CD14-positive monocyte (primary cell): ENCODE measurements at regions not wholly inside any gene's neighbourhood (a gene's known extent, or its start where the extent isn't known, plus 50 kb on each side); places are given as distances from the start of the nearest gene placed in this dataset.

Experiments
- DNase-seq, 3 donors: peaks; one replicate each; pipeline ENCODE4 v3.0.0-alpha.2; 2011 to 2022
- H2AFZ ChIP-seq: 2 replicates; pipeline ENCODE4 v1.6.0; 2012; ENCODE audit warnings: mild to moderate bottlenecking, low read depth, low read length, inconsistent platforms; ENCODE audit not compliant: insufficient read depth, poor library complexity, severe bottlenecking
- H3K27ac ChIP-seq, 2 donors: 1 replicate in 1 of 2; 2 replicates in 1 of 2; pipeline ENCODE4 v1.5.1; 2012 to 2013; ENCODE audit warnings: low read length in 2 of 2, control low read depth in 1 of 2, inconsistent platforms in 1 of 2, low read depth in 1 of 2, mild to moderate bottlenecking in 1 of 2
- H3K27me3 ChIP-seq, 2 donors: one replicate each; pipeline versions ENCODE4 v1.6.0 to v1.6.1; 2011 to 2013; ENCODE audit warnings: low read length in 2 of 2; ENCODE audit not compliant: control insufficient read depth in 2 of 2, insufficient read depth in 2 of 2
- H3K36me3 ChIP-seq, 2 donors: replicated peaks in 1 of 2; 1 replicate in 1 of 2; 2 replicates in 1 of 2; pipeline versions ENCODE4 v1.5.1 to v1.6.1; 2012 to 2013; ENCODE audit warnings: low read length in 2 of 2, control low read depth in 1 of 2, inconsistent platforms in 1 of 2, mild to moderate bottlenecking in 1 of 2; ENCODE audit not compliant: insufficient read depth in 2 of 2, control insufficient read depth in 1 of 2
- H3K4me1 ChIP-seq, 2 donors: 1 replicate in 1 of 2; 2 replicates in 1 of 2; pipeline versions ENCODE4 v1.5.1 to v1.6.1; 2012 to 2013; ENCODE audit warnings: low read length in 2 of 2, control low read depth in 1 of 2, inconsistent platforms in 1 of 2, mild to moderate bottlenecking in 1 of 2, moderate library complexity in 1 of 2; ENCODE audit not compliant: insufficient read depth in 2 of 2, control insufficient read depth in 1 of 2
- H3K4me2 ChIP-seq: replicated peaks from 2 replicates; pipeline ENCODE3; 2012; ENCODE audit warnings: low read length, moderate library complexity, mild to moderate bottlenecking; ENCODE audit not compliant: poor library complexity, severe bottlenecking; ENCODE audit errors: extremely low read depth
- H3K4me3 ChIP-seq, 3 experiments: fragments of 200-600 bp in 1 of 3; sonication (generic) in 1 of 3; replicated peaks in 1 of 3; 1 replicate in 2 of 3; 2 replicates in 1 of 3; pipeline ENCODE4 v1.5.1; 2011 to 2013; ENCODE audit warnings: low read length in 3 of 3, mild to moderate bottlenecking in 3 of 3, control low read depth in 2 of 3, low read depth in 2 of 3, inconsistent platforms in 1 of 3, moderate library complexity in 1 of 3
- H3K79me2 ChIP-seq: 2 replicates; pipeline ENCODE4 v1.6.0; 2012; ENCODE audit warnings: mild to moderate bottlenecking, control low read depth, inconsistent platforms, low read length, moderate library complexity; ENCODE audit not compliant: insufficient read depth
- H3K9ac ChIP-seq: 2 replicates; pipeline ENCODE4 v1.6.0; 2017; ENCODE audit warnings: low read length, mild to moderate bottlenecking; ENCODE audit not compliant: insufficient read depth, poor library complexity, severe bottlenecking
- H3K9me3 ChIP-seq, 2 donors: replicated peaks in 1 of 2; 1 replicate in 1 of 2; 2 replicates in 1 of 2; pipeline versions ENCODE4 v1.5.1 to v1.6.1; 2012 to 2013; ENCODE audit warnings: low read length in 2 of 2, control low read depth in 1 of 2; ENCODE audit not compliant: control insufficient read depth in 1 of 2, insufficient read depth in 1 of 2
- H4K20me1 ChIP-seq: 2 replicates; pipeline ENCODE4 v1.6.0; 2012; ENCODE audit warnings: mild to moderate bottlenecking, low read length, control low read depth, moderate library complexity; ENCODE audit not compliant: insufficient read depth
- H3K27ac Mint-ChIP-seq, 7 donors: one replicate each; pipeline ENCODE4 v1.8.0; 2020; ENCODE audit warnings: mild to moderate bottlenecking in 7 of 7, mixed read lengths in 7 of 7, moderate library complexity in 6 of 7, inconsistent platforms in 2 of 7
- H3K27me3 Mint-ChIP-seq, 3 donors: one replicate each; pipeline ENCODE4 v1.8.0; 2021 to 2022; ENCODE audit warnings: low read depth in 3 of 3, mild to moderate bottlenecking in 3 of 3, mixed read lengths in 3 of 3, moderate library complexity in 3 of 3, inconsistent platforms in 1 of 3
- H3K36me3 Mint-ChIP-seq, 2 donors: one replicate each; pipeline ENCODE4 v1.8.0; 2020; ENCODE audit warnings: mixed read lengths in 2 of 2, inconsistent platforms in 1 of 2, mild to moderate bottlenecking in 1 of 2
- H3K4me1 Mint-ChIP-seq: one replicate; pipeline ENCODE4 v1.8.0; 2020; ENCODE audit warnings: mild to moderate bottlenecking, mixed read lengths
- H3K4me3 Mint-ChIP-seq, 2 donors: one replicate each; pipeline ENCODE4 v1.8.0; 2020; ENCODE audit warnings: mild to moderate bottlenecking in 2 of 2, mixed read lengths in 2 of 2, moderate library complexity in 1 of 2
- H3K9me3 Mint-ChIP-seq, 7 donors: one replicate each; pipeline ENCODE4 v1.8.0; 2020 to 2022; ENCODE audit warnings: mixed read lengths in 7 of 7, mild to moderate bottlenecking in 6 of 7, moderate library complexity in 6 of 7, inconsistent platforms in 2 of 7
- WGBS: methylation state at CpG from one replicate; pipeline ENCODE4 v1.1.5; 2013; ENCODE audit warnings: missing lambda C conversion rate; ENCODE audit not compliant: insufficient coverage; 5-methylcytosine and 5-hydroxymethylcytosine counted together
- intact Hi-C, 2 donors: fragments of 100-400 bp; cut with micrococcal nuclease; formaldehyde crosslinking; loops; one replicate each; pipeline versions ENCODE4 v1.15.0 to v1.15.1; 2023
- TF ChIP-seq, protein P1 (sequence below): fragments of 200-600 bp; IDR thresholded peaks from one replicate; pipeline ENCODE4 v1.8.0; 2022; ENCODE audit warnings: antibody characterized with exemption, mild to moderate bottlenecking

DNA sequence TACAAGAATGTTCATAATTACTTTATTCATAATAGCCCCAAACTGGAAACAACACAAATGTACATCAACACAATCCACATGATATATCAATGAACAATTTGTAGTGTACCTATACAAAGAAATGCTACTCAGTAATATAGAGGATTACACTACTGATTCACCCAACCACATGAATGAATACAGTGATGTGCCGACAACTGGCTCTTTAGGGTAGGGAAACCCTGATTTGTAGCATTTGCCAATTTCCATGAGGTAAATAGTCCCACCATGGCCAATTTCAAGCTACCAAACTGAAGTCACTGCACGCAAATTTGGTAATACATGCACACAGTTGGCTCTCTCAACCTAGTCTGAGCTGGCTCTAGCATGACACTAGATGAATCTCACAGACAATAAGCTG, 190.4 kb upstream of the KRR1 start:
- H3K27ac ChIP-seq: no peak overlapping the region
- no peaks in the 10 kb centered on the region for H3K27me3 ChIP-seq
- H3K27ac Mint-ChIP-seq: no peak overlapping the region
- no peak overlapping the region for H3K4me2 ChIP-seq
- TF ChIP-seq, protein P1, sequence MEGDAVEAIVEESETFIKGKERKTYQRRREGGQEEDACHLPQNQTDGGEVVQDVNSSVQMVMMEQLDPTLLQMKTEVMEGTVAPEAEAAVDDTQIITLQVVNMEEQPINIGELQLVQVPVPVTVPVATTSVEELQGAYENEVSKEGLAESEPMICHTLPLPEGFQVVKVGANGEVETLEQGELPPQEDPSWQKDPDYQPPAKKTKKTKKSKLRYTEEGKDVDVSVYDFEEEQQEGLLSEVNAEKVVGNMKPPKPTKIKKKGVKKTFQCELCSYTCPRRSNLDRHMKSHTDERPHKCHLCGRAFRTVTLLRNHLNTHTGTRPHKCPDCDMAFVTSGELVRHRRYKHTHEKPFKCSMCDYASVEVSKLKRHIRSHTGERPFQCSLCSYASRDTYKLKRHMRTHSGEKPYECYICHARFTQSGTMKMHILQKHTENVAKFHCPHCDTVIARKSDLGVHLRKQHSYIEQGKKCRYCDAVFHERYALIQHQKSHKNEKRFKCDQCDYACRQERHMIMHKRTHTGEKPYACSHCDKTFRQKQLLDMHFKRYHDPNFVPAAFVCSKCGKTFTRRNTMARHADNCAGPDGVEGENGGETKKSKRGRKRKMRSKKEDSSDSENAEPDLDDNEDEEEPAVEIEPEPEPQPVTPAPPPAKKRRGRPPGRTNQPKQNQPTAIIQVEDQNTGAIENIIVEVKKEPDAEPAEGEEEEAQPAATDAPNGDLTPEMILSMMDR: no peak
- H2AFZ ChIP-seq: no peak overlapping the region
- H3K4me1 Mint-ChIP-seq: no peaks in the 10 kb centered on the region
- no peak overlapping the region for H3K4me3 Mint-ChIP-seq
- H3K9ac ChIP-seq: no peak overlapping the region
- intact Hi-C loops: no loop called here
- H4K20me1 ChIP-seq: no peaks in the 10 kb centered on the region
- no peaks in the 10 kb centered on the region for H3K4me1 ChIP-seq
- 100% methylated on average over 1 of the region's 2 CpGs for WGBS
- no peaks in the 10 kb centered on the region for H3K9me3 Mint-ChIP-seq
- DNase-seq: no peak
- H3K36me3 ChIP-seq: no peaks in the 10 kb centered on the region
- no peaks in the 10 kb centered on the region for H3K27me3 Mint-ChIP-seq
- no peaks in the 10 kb centered on the region for H3K79me2 ChIP-seq
- H3K36me3 Mint-ChIP-seq: no peaks in the 10 kb centered on the region
- H3K4me3 ChIP-seq: no peak overlapping the region
- H3K9me3 ChIP-seq: no peaks in the 10 kb centered on the region

DNA sequence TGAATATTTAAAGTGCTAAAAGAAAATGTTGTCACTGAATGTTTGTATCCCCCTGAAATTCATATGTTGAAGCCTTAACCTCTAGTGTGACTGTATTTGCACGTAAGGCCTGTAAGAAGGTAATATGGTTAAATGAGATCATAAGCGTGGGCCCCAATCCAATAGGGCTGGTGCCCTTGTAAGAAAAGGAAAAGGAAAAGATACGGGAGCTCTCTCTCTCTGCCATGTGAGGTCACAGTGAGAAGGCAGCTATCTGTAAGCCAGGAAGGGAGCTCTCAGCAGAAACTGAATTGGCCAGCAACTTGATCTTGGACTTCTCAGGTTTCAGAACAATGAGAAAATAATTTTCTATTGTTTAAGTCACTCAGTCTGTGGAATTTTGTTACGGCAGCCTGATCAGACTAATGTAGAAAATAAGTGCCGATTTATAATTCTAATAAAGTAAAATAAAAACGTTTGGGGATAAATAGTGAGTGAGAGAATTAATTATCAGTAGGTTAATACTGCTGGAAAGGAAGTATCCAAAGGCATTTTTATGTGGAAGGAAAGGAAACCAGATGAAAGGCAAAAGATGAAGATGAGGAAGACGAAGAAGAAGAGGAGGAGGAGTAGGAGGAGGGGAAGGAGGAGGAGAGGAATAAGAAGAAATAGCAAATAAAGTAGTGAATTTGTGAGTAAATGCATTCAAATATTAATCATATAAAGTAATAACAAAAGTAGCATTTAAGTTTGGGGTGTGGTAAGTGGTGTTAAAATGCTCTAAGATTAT, 188.5 kb upstream of the KRR1 start:
- Histone ChIP-seq H3K79me2 (no peaks in the 10 kb centered on the region), H3K27ac (no peak overlapping the region), H3K36me3 (no peaks in the 10 kb centered on the region), H3K4me2 (no peak overlapping the region), H3K9me3 (no peaks in the 10 kb centered on the region), H3K4me3 (no peak overlapping the region), H4K20me1 (no peaks in the 10 kb centered on the region), H2AFZ (no peak overlapping the region), H3K4me1 (no peaks in the 10 kb centered on the region), H3K27me3 (no peaks in the 10 kb centered on the region), H3K9ac (no peak overlapping the region)
- intact Hi-C loops: no loop called here
- Mint-ChIP-seq H3K4me1 (no peaks in the 10 kb centered on the region), H3K27me3 (no peaks in the 10 kb centered on the region), H3K4me3 (no peak overlapping the region), H3K36me3 (no peaks in the 10 kb centered on the region), H3K27ac (no peak overlapping the region), H3K9me3 (no peaks in the 10 kb centered on the region)
- no peak for DNase-seq
- TF ChIP-seq, protein P1: no peak
- 81% methylated on average over 3 of the region's 7 CpGs for WGBS
